ENCODE measurements at regions not wholly inside any gene's neighbourhood (a gene's known extent, or its start where the extent isn't known, plus 50 kb on each side); places are given as distances from the start of the nearest gene placed in this dataset.
"Not testable (repeated sequence)": the region's sequence is repeated elsewhere in the genome, so short reads cannot be mapped to it uniquely, and the experiment has no call there.

DNA sequence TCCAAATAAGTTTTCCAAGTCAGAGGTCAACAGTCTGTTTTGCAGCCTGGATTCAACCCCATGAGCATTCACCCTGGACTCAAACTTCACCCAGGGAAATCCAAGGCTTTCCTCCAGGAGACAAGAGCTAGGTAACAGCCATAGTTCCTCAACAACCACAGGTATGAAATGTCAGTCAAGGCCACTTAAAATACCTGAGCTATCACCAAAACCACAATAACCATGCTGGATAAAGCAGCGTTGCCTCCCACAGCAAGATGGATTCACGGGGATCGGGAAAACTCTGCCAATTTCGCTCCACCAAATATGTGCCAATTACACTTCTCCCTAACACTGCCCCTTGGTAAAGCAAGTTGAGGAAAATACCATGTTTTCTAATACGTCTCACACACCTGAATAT is 444.1 kb upstream of the KLF6 start:
- no peak overlapping the region for H3K4me3 ChIP-seq
- TF ChIP-seq, protein P1, sequence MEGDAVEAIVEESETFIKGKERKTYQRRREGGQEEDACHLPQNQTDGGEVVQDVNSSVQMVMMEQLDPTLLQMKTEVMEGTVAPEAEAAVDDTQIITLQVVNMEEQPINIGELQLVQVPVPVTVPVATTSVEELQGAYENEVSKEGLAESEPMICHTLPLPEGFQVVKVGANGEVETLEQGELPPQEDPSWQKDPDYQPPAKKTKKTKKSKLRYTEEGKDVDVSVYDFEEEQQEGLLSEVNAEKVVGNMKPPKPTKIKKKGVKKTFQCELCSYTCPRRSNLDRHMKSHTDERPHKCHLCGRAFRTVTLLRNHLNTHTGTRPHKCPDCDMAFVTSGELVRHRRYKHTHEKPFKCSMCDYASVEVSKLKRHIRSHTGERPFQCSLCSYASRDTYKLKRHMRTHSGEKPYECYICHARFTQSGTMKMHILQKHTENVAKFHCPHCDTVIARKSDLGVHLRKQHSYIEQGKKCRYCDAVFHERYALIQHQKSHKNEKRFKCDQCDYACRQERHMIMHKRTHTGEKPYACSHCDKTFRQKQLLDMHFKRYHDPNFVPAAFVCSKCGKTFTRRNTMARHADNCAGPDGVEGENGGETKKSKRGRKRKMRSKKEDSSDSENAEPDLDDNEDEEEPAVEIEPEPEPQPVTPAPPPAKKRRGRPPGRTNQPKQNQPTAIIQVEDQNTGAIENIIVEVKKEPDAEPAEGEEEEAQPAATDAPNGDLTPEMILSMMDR (IDR thresholded peaks at IDR 0.05): no peak

DNA sequence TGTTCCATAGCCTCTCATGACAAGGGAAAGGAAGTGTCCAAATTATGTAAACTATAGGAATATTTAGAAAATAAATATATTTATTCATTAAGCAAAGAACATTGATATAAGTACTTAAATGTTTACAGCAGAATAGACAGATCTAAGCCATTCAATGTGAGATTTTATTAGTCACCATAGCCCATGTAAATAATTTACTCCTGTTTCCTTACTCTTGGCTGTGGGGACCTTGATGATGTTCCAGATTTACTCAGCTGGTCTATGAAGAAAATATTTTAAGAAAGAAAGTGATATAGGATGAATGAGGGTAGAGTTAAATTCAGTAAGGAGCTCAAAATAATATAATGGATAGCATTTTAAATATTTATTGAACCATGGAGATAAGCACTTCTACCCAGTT is 442.6 kb upstream of the KLF6 start:
- H3K9me3 ChIP-seq: peaks cover 0 to 2% of the 10 kb centered on the region in 2 donors
- no peak overlapping the region for H3K4me3 ChIP-seq
- TF ChIP-seq, protein P1 (IDR thresholded peaks at IDR 0.05): no peak
- H3K27me3 ChIP-seq: no peaks in the 10 kb centered on the region
- no peaks in the 10 kb centered on the region for H3K36me3 ChIP-seq
- no peak overlapping the region for H3K27ac ChIP-seq
- DNase-seq (ENCODE audit: low spot score): no peak
- H3K4me1 ChIP-seq: no peaks in the 10 kb centered on the region

More for the DNA sequence above, 444.1 kb upstream of the KLF6 start:
- Histone ChIP-seq H3K9me3 (peaks cover 0 to 7% of the 10 kb centered on the region in 2 donors), H3K27ac (no peak overlapping the region), H3K4me1 (no peaks in the 10 kb centered on the region), H3K27me3 (no peaks in the 10 kb centered on the region), H3K36me3 (peaks cover 8% of the 10 kb centered on the region)
- DNase-seq (ENCODE audit: low spot score): no peak

DNA sequence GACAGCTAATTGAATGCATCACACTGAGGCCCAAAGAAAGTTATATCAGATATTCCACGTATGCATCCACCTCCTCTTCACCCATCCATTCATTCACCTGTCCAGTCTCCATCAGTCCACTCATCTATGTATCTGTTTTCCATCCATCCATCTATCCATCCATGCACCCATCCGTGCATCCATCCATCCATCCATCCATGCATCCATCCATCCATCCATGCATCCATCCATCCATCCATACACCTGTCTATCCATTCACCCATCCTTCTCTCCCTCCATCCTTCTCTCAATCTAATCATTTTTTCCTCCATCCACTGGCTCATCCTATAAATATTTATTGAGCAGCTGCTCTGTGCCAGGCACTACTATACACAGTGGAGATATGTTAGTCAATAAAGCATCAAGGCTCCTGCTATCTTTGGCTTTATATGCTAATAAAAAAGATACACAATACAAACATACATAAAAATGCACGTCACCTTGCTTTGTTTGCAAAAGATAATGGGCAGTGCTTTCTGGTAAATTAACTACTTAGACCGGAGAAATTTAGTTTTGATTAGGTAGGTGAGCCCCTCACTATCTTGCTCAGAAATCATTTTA is 442.0 kb upstream of the KLF6 start:
- no peaks in the 10 kb centered on the region for H3K36me3 ChIP-seq
- H3K4me3 ChIP-seq: no peak overlapping the region
- no peaks in the 10 kb centered on the region for H3K4me1 ChIP-seq
- H3K27ac ChIP-seq: no peak overlapping the region
- H3K9me3 ChIP-seq: no peaks in the 10 kb centered on the region
- TF ChIP-seq, protein P1 (IDR thresholded peaks at IDR 0.05): no peak
- no peaks in the 10 kb centered on the region for H3K27me3 ChIP-seq
- no peak for DNase-seq (ENCODE audit: low spot score)

DNA sequence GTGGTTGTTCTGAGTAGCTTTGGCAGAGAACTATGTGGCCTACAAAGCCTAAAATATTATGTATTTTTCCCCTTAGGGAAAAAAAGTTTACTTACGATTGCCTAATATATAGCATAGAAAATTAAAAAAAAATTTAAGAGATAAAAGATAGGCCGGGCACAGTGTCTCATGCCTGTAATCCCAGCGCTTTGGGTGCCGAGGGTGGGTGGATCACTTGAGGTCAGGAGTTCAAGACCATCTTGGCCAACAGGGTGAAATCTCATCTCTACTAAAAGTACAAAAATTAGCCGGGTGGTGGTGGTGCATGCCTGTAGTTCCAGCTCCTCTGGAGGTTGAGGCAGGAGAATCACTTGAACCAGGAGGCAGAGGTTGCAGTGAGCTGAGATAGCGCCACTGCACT is 439.2 kb upstream of the KLF6 start:
- Histone ChIP-seq H3K27ac (no peak overlapping the region), H3K4me3 (no peak overlapping the region), H3K36me3 (no peaks in the 10 kb centered on the region), H3K4me1 (no peaks in the 10 kb centered on the region), H3K27me3 (no peaks in the 10 kb centered on the region), H3K9me3 (no peaks in the 10 kb centered on the region)
- TF ChIP-seq, protein P1 (IDR thresholded peaks at IDR 0.05): no peak
- DNase-seq (ENCODE audit: low spot score): no peak

DNA sequence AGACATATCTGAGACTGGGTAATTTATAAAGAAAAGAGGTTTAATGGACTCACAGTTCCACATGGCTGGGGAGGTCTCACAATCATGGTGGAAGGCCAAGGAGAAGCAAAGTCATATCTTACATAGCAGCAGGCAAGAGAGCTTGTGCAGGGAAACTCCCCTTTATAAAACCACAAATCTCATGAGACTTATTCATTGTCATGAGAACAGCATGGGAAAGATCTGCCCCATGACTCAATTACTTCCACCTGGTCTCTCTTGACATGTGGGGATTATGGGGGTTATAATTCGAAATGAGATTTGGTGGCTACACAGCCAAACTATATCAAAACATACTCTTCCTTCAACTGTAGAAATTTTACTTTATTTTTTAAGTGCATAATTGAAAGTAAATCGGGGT is 436.3 kb upstream of the KLF6 start:
- not testable (repeated sequence) for H3K36me3 ChIP-seq; H3K9me3 ChIP-seq; DNase-seq (ENCODE audit: low spot score); H3K27me3 ChIP-seq; H3K4me3 ChIP-seq; H3K27ac ChIP-seq
- peaks cover 0 to 15% of the 10 kb centered on the region in 2 donors for H3K4me1 ChIP-seq

DNA sequence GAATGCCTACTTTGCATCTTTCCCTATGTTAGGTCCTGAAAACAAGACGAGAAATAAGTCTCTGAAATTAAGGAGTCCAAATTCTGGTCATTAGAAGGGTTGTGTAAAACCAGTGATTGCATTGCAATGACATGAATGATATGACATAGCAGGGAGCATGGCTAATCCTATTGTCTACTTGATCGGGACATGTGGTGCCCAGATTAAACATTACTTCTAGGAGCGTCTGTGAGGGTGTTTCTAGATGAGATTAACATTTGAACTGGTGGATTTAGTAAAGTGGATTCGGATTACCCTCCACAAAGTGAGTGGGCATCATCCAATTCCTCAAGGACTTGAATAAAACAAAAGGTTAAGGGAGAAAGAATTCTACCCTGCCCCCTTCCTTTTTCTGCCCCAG is 434.9 kb upstream of the KLF6 start:
- Histone ChIP-seq H3K9me3 (no peaks in the 10 kb centered on the region), H3K36me3 (no peaks in the 10 kb centered on the region), H3K27me3 (no peaks in the 10 kb centered on the region), H3K27ac (no peak overlapping the region), H3K4me3 (no peak overlapping the region), H3K4me1 (peaks cover 0 to 16% of the 10 kb centered on the region in 2 donors)
- TF ChIP-seq, protein P1 (IDR thresholded peaks at IDR 0.05): no peak
- no peak for DNase-seq (ENCODE audit: low spot score)

Data from right atrium auricular region (tissue), 2 donors.